GM12878 (cell line): ENCODE measurements at regions not wholly inside any gene's neighbourhood (a gene's known extent, or its start where the extent isn't known, plus 50 kb on each side); places are given as distances from the start of the nearest gene placed in this dataset.

Source experiments
- CREB1 ChIP-seq: IDR thresholded peaks from 2 replicates; pipeline ENCODE4 v1.6.1; 2012; ENCODE audit warnings: low read depth, mild to moderate bottlenecking, inconsistent platforms
- CTCF ChIP-seq, 3 experiments: IDR thresholded peaks in 2 of 3; conservative IDR thresholded peaks in 1 of 3; 2 replicates each; pipeline ENCODE4 v1.5.1; 2011; ENCODE audit warnings: low read depth in 3 of 3, low read length in 3 of 3, mild to moderate bottlenecking in 3 of 3, control low read depth in 2 of 3, moderate library complexity in 2 of 3, inconsistent platforms in 1 of 3, mixed read lengths in 1 of 3; ENCODE audit not compliant: control insufficient read depth in 2 of 3, insufficient read depth in 1 of 3; ENCODE audit errors: extremely low read depth in 1 of 3
- EZH2 ChIP-seq: IDR thresholded peaks from 2 replicates; pipeline ENCODE4 v1.6.1; 2012; ENCODE audit warnings: low read depth, mild to moderate bottlenecking, control low read depth, inconsistent platforms, low read length, borderline replicate concordance; ENCODE audit not compliant: control insufficient read depth
- GATAD2B ChIP-seq: fragments of 450-650 bp; conservative IDR thresholded peaks from 2 replicates; pipeline ENCODE4 v1.6.1; 2017; ENCODE audit warnings: low read depth, mild to moderate bottlenecking, moderate library complexity
- KDM1A ChIP-seq: fragments of 200-600 bp; sonication (generic); IDR thresholded peaks from 2 replicates; pipeline ENCODE4 v1.6.1; 2016; ENCODE audit warnings: borderline replicate concordance
- MXI1 ChIP-seq: fragments of 150-350 bp; IDR thresholded peaks from 2 replicates; pipeline ENCODE4 v1.6.1; 2011; ENCODE audit warnings: low read depth, mild to moderate bottlenecking, inconsistent platforms, low read length, improper control_type of control experiment
- PKNOX1 ChIP-seq: fragments of 450-650 bp; IDR thresholded peaks from 2 replicates; pipeline ENCODE4 v1.6.1; 2016; ENCODE audit warnings: mild to moderate bottlenecking
- POLR2A ChIP-seq: IDR thresholded peaks from 2 replicates; pipeline ENCODE4 v1.6.1; 2011; ENCODE audit warnings: low read depth, mild to moderate bottlenecking, low read length
- POLR2AphosphoS5 ChIP-seq: IDR thresholded peaks from 2 replicates; pipeline ENCODE4 v1.6.1; 2011; ENCODE audit warnings: mild to moderate bottlenecking, low read length, inconsistent platforms
- RCOR1 ChIP-seq: conservative IDR thresholded peaks from 2 replicates; pipeline ENCODE4 v1.6.1; 2012; ENCODE audit warnings: low read depth, low read length, improper control_type of control experiment
- ZBED1 ChIP-seq: IDR thresholded peaks from 2 replicates; pipeline ENCODE4 v1.6.1; 2016; ENCODE audit warnings: borderline replicate concordance
- ZSCAN29 ChIP-seq: fragments of 450-650 bp; IDR thresholded peaks from 2 replicates; pipeline ENCODE4 v1.6.1; 2017; ENCODE audit warnings: mild to moderate bottlenecking, moderate library complexity

GRCh38 chr7:156185076-156185475 is 372.8 kb upstream of the SHH start:
- TF ChIP-seq ZSCAN29 (no peak), KDM1A (no peak), CTCF (IDR thresholded peaks at IDR 0.05 in 2 of 3, conservative IDR thresholded peaks at IDR 0.05 in 1 of 3; ENCODE audit: control insufficient read depth in 2 of 3, extremely low read depth in 1 of 3, insufficient read depth in 1 of 3, low read depth in 3 of 3, low read length in 3 of 3) (no peak), GATAD2B (no peak), POLR2A (no peak), POLR2AphosphoS5 (no peak), PKNOX1 (no peak), ZBED1 (no peak), CREB1 (no peak), RCOR1 (no peak), MXI1 (no peak), EZH2 (no peak)
